PC-9 (cell line): ENCODE measurements at regions not wholly inside any gene's neighbourhood (a gene's known extent, or its start where the extent isn't known, plus 50 kb on each side); places are given as distances from the start of the nearest gene placed in this dataset.

Experiments
- CTCF ChIP-seq: fragments of 200-600 bp; sonication (generic); conservative IDR thresholded peaks from 2 replicates; pipeline ENCODE4 v1.6.1; 2017; ENCODE audit warnings: mixed run types, antibody characterized with exemption, mild to moderate bottlenecking, moderate library complexity
- EZH2 ChIP-seq: fragments of 200-600 bp; sonication (generic); IDR thresholded peaks from 2 replicates; pipeline ENCODE4 v1.8.0; 2017; ENCODE audit warnings: antibody characterized with exemption, low read depth

GRCh38 chr10:33722067-33722466 lies 387.6 kb upstream of the NRP1 start:
- TF ChIP-seq CTCF: no peak
- TF ChIP-seq EZH2: no peak
